Kidney tubule cell (primary cell): ENCODE measurements at regions not wholly inside any gene's neighbourhood (a gene's known extent, or its start where the extent isn't known, plus 50 kb on each side); places are given as distances from the start of the nearest gene placed in this dataset.
"Not testable (repeated sequence)": the region's sequence is repeated elsewhere in the genome, so short reads cannot be mapped to it uniquely, and the experiment has no call there.

ENCODE experiments used
- DNase-seq: peaks from one replicate; pipeline ENCODE4 v3.0.0-alpha.2; 2018; ENCODE audit warnings: low spot score

DNA sequence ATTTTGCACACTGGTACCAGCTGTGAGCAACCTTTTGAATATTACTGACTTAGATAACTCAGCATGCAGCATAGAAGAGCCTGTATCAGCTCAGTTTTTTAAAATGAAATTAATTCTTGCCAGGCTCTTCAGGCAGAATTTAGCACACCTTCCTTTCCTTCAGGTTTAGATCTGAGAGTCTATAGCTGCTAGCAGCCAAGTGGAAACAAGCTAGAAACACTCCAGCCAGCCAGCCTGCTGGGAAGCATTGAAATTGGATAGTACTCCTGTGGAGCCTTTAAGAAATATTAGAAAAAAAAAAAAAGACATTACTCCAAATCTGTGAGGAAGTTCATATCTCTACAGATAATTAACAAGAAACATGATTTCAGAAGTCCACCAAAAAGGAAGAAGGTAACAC lies 812.2 kb downstream of the DTWD2 start:
- no peak for DNase-seq

DNA sequence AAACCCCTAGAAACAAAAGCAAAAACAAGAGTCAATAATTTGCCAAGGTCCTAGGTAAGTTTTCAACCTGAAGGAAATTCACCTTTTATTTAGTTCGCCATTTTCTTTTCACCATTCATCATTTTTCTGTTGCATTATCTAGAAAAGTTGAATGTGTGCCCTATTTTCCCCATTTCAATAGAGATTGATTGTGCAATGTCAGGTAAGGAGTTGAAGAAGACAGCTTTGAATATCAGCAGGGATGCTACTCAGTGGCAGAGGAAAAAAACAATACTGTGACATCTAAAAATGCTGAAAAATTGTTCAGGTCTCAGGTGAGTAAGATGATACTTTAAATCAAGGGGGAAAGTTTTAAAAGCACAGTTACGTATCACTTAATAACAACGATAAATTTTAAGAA lies 813.7 kb downstream of the DTWD2 start:
- no peak for DNase-seq

- DNase-seq: no peak
Observed at GRCh38 chr5:118173340-118173739, 815.0 kb downstream of the DTWD2 start.

- DNase-seq: no peak
Observed at GRCh38 chr5:118165619-118166018, 822.7 kb downstream of the DTWD2 start.

GRCh38 chr5:118156181-118156580 lies 832.2 kb downstream of the DTWD2 start:
- DNase-seq: no peak

DNA sequence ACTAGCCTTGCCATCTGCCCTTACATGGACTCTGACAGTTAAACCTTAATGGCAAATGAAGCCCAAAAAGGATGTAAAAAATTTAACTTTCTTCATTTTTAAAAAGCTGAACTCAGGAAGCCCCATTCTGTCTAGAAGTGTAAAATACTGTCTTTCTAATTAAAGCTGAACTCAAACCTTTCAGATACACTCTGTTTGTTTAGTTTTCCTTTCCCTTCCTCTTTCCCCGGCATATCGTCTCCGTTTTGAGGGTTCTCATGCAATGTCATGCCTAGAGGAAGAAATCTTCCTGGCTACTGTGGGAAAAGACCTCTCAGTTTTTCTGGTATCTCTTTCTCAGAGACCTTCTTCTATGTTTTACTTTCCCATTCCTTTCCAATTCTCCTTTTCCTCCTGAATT lies 841.5 kb downstream of the DTWD2 start:
- DNase-seq: no peak

GRCh38 chr5:118144540-118144939 lies 843.8 kb downstream of the DTWD2 start:
- DNase-seq: no peak

- no peak for DNase-seq
Observed at GRCh38 chr5:118139361-118139760, 849.0 kb downstream of the DTWD2 start.

- DNase-seq: peak; percentile 30
Observed at GRCh38 chr5:118126159-118126558, 862.2 kb downstream of the DTWD2 start.

GRCh38 chr5:118125687-118126086 lies 862.7 kb downstream of the DTWD2 start:
- no peak for DNase-seq

GRCh38 chr5:118121258-118121657 lies 867.1 kb downstream of the DTWD2 start:
- DNase-seq: no peak

DNA sequence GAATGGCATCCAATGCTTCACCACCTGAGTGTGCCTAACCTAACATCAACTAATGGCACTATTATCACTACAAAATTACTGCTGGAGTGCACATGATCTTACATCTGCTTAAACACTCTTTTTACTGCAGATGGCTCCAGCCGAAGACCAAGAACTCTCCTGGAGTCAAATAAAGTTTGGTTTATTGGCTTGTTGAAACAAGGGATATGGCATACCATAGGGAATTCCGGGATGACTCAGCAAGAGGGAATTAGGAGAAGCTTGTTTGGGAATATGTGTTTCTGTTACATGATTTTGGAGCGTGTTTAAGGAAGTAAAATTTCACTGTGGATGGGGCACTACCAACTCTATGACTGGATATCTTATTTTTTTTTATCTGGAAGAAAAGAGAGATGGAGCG lies 872.6 kb downstream of the DTWD2 start:
- DNase-seq: peak; percentile 34

DNA sequence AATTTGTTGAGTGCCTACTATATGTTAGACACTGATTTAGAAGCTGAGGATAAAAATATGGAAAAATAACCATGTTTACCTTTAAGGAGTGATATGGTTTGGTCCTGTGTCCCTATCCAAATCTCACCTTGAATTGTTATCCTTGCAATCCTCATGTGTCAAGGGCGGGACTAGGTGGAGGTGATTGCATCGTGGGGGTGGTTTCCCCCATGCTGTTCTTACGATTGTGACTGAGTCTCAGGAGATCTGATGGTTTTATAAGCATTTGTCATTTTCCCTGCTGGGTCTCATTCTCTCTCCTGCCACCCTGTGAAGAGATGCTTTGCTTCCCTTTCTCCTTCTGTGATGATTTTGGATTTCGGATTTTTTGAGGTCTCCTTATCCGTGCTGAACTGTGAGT lies 876.4 kb downstream of the DTWD2 start:
- DNase-seq: no peak

DNA sequence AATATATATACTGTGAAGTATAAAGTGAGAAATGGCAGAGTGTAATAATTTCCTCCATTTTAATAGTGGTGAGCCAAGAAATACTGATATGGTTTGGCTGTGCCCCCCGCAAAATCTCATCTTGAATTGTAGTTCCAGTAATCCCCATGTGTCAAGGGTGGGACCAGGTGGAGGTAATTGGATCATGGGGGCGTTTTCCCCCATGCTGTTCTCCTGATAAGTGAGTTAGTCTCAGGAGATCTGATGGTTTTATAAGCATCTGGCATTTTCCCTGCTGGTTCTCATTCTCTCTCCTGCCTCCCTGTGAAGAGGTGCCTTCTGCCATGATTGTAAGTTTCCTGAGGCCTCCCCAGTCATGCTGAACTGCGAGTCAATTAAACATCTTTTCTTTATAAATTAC lies 881.1 kb downstream of the DTWD2 start:
- not testable (repeated sequence) for DNase-seq

- DNase-seq: no peak
Observed at GRCh38 chr5:118098716-118099115, 889.6 kb downstream of the DTWD2 start.

DNA sequence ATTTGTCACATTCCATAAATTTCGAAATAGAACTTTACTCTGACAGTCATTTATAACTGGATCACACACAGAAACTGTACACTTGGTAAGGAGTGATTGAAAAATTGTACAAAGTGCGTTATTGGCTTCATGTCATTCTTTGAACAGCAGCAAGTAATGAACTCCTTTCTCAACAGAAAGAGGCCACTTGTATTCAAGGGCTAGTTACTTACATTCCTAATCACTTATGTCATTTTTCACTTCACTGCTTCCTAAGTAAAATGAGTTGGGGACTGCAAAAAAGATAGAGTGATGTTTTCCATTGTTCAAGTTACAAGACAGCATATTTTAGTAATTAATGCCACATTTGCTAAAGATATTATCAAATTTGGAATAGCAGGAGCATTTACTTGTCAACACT lies 893.2 kb downstream of the DTWD2 start:
- peak; percentile 53 for DNase-seq

DNA sequence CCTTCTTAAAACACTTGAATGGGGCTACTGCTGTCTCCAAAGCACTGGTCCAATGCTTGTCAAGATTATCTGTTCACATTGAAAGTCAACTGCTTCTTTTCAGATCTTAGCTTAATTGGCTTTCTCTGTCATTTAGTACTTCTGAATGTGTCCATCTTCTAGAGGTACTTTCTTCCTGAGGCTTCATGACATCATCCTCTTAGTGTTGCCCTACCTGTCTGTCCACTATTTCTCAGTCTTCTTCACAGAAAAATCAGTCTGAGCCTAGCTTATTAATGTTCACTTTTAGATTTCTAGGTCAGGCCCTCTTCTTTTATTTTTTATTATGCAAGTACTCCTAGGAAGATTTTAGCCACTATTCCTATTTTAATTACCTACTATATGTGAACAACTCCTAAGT lies 899.9 kb downstream of the DTWD2 start:
- no peak for DNase-seq

GRCh38 chr5:118076490-118076889 lies 911.9 kb downstream of the DTWD2 start:
- no peak for DNase-seq

DNA sequence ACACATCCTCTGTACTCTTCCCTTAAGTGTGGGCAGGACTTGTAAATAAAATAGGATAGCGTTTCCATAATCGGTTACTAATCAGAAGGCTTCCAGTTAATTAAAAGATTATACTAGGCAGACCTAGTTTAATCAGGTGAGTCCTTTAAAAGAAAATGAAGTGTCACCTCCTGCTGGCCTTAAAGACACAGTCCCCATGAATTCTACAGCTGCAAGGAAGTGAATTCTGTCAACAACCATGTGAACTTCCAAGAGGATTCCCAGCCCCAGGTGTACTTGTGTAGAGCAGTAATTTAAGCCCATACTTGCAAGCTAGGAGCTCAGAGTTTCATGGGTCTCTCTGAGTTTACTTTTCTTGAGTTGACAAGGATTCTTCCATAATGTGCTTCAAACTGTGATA lies 918.3 kb downstream of the DTWD2 start:
- no peak for DNase-seq

GRCh38 chr5:118069452-118069851 lies 918.9 kb downstream of the DTWD2 start:
- peak; percentile 68 for DNase-seq

- no peak for DNase-seq
Observed at GRCh38 chr5:118068886-118069285, 919.5 kb downstream of the DTWD2 start.

- DNase-seq: not testable (repeated sequence)
Observed at GRCh38 chr5:118063836-118064235, 924.5 kb downstream of the DTWD2 start.

GRCh38 chr5:118060833-118061232 lies 927.5 kb downstream of the DTWD2 start:
- DNase-seq: peak; percentile 3

DNA sequence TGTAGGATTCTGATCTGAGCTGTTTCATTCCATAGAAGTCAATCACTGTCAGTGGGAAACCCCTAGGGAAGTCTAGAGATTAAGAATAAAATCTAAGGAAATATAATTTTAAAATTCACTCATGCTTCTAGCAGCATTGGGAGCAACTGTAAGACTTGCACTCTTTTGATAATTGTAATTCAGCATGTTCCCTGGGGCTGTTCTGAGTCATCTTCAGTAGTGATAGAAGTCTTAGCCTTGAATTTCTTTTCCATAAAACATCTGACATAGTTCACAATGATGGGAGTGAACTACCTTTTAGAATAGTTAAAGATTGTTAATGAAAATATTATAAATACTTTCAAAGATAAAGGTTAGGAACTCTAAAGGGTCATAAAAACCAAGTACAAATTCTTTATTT lies 935.8 kb downstream of the DTWD2 start:
- DNase-seq: no peak

GRCh38 chr5:118044169-118044568 lies 944.2 kb downstream of the DTWD2 start:
- no peak for DNase-seq
